ENCODE measurements at regions not wholly inside any gene's neighbourhood (a gene's known extent, or its start where the extent isn't known, plus 50 kb on each side); places are given as distances from the start of the nearest gene placed in this dataset.

- TF ChIP-seq POLR2AphosphoS5 (IDR thresholded peaks at IDR 0.05; ENCODE audit: borderline replicate concordance, low read depth, low read length): no peak
- no peak for TF ChIP-seq EZH2 (IDR thresholded peaks at IDR 0.05)
Observed at GRCh38 chr5:83839256-83839655, 118.6 kb upstream of the HAPLN1 start.
